ENCODE measurements at regions not wholly inside any gene's neighbourhood (a gene's known extent, or its start where the extent isn't known, plus 50 kb on each side); places are given as distances from the start of the nearest gene placed in this dataset.

- TF ChIP-seq ATF2 (CRISPR knock-in tag; IDR thresholded peaks at IDR 0.05; ENCODE audit: borderline replicate concordance, low read depth): no peak
Measured at GRCh38 chr3:187919048-187919447, 173.8 kb upstream of the BCL6 start (continued).

GRCh38 chr3:187919544-187919943 lies 174.3 kb upstream of the BCL6 start:
- CTCF ChIA-PET: no interaction called here
- POLR2A ChIA-PET: no interaction called here
- TF ChIP-seq PRRX2 (CRISPR knock-in tag; IDR thresholded peaks at IDR 0.05) (no peak), ZNF121 (CRISPR knock-in tag; IDR thresholded peaks at IDR 0.05) (no peak), TEAD4 (CRISPR knock-in tag; IDR thresholded peaks at IDR 0.05) (no peak), ATF2 (CRISPR knock-in tag; IDR thresholded peaks at IDR 0.05; ENCODE audit: borderline replicate concordance, low read depth) (no peak), CREB1 (CRISPR knock-in tag; IDR thresholded peaks at IDR 0.05) (no peak), ERG (CRISPR knock-in tag; IDR thresholded peaks at IDR 0.05) (no peak), ZNF281 (CRISPR knock-in tag; IDR thresholded peaks at IDR 0.05) (no peak), ESRRA (CRISPR knock-in tag; IDR thresholded peaks at IDR 0.05; ENCODE audit: borderline replicate concordance) (no peak), E2F5 (CRISPR knock-in tag; IDR thresholded peaks at IDR 0.05) (no peak), NR3C1 (CRISPR knock-in tag; conservative IDR thresholded peaks at IDR 0.05; ENCODE audit: low read depth) (no peak), IRF2 (CRISPR knock-in tag; IDR thresholded peaks at IDR 0.05; ENCODE audit: borderline replicate concordance, low read depth) (no peak), ZNF423 (CRISPR knock-in tag; IDR thresholded peaks at IDR 0.05) (no peak), OVOL2 (CRISPR knock-in tag; IDR thresholded peaks at IDR 0.05; ENCODE audit: borderline replicate concordance) (no peak)
- DNase-seq (ENCODE audit: low spot score) (no peak), ATAC-seq (no peak)
- H3K27ac Mint-ChIP-seq: no peak overlapping the region
- H3K4me1 Mint-ChIP-seq: peaks cover 57% of the 10 kb centered on the region
- H3K9me3 Mint-ChIP-seq: peaks cover 13% of the 10 kb centered on the region
- peaks cover 13% of the 10 kb centered on the region for H3K36me3 Mint-ChIP-seq
- H3K4me3 Mint-ChIP-seq: no peak overlapping the region
- peaks cover 7% of the 10 kb centered on the region; the same call in 1 of the 2 replicates for H3K27me3 Mint-ChIP-seq (ENCODE audit: low read depth)

GRCh38 chr3:187920030-187920429 lies 174.8 kb upstream of the BCL6 start:
- TF ChIP-seq MXD4 (CRISPR knock-in tag; IDR thresholded peaks at IDR 0.05; ENCODE audit: borderline replicate concordance) (no peak), NR3C1 (CRISPR knock-in tag; conservative IDR thresholded peaks at IDR 0.05; ENCODE audit: low read depth) (no peak), ZNF396 (CRISPR knock-in tag; IDR thresholded peaks at IDR 0.05; ENCODE audit: borderline replicate concordance) (no peak)
- no peak for ATAC-seq
- Mint-ChIP-seq H3K4me1 (peaks cover 52% of the 10 kb centered on the region), H3K36me3 (peaks cover 18% of the 10 kb centered on the region), H3K27ac (no peak overlapping the region), H3K4me3 (no peak overlapping the region), H3K9me3 (peaks cover 18% of the 10 kb centered on the region), H3K27me3 (ENCODE audit: low read depth) (peaks cover 6% of the 10 kb centered on the region; the same call in 1 of the 2 replicates)
- DNase-seq (ENCODE audit: low spot score): no peak
- CTCF ChIA-PET: interaction anchor here (0.7 kb wide), 1 partner anchor 647 kb away, joined by 3 read pairs; no protein-coding TSS in a partner anchor
- POLR2A ChIA-PET: no interaction called here

Data from WTC11 (cell line).